Prostate gland (tissue), 2 donors: ENCODE measurements at regions not wholly inside any gene's neighbourhood (a gene's known extent, or its start where the extent isn't known, plus 50 kb on each side); places are given as distances from the start of the nearest gene placed in this dataset.

Experiments
- DNase-seq: peaks from one replicate; pipeline ENCODE4 v3.0.0-alpha.2; 2019; ENCODE audit warnings: low spot score
- H3K27ac ChIP-seq, 2 donors: fragments of 200-600 bp; sonication (generic); 2 replicates each; pipeline ENCODE4 v1.5.1; 2017 to 2019
- H3K27me3 ChIP-seq: fragments of 200-600 bp; sonication (generic); replicated peaks from 2 replicates; pipeline ENCODE4 v1.5.1; 2019; ENCODE audit not compliant: insufficient read depth
- H3K36me3 ChIP-seq, 2 donors: fragments of 200-600 bp; sonication (generic); 1 replicate in 1 of 2; 2 replicates in 1 of 2; pipeline versions ENCODE4 v1.5.1 to v1.8.1; 2017 to 2019
- H3K4me1 ChIP-seq: fragments of 200-600 bp; sonication (generic); replicated peaks from 2 replicates; pipeline ENCODE4 v1.5.1; 2019
- H3K4me3 ChIP-seq, 2 donors: fragments of 200-600 bp; sonication (generic); 2 replicates each; pipeline ENCODE4 v1.5.1; 2017 to 2019
- H3K9me3 ChIP-seq: fragments of 200-600 bp; sonication (generic); 2 replicates; pipeline ENCODE4 v1.5.1; 2017
- CTCF ChIP-seq, 4 experiments: fragments of 200-600 bp in 2 of 4; fragments of 450-650 bp in 2 of 4; sonication (generic) in 2 of 4; IDR thresholded peaks; 1 replicate in 3 of 4; 2 replicates in 1 of 4; pipeline ENCODE4 v1.5.1; 2016 to 2019; ENCODE audit warnings: antibody characterized with exemption in 4 of 4, mild to moderate bottlenecking in 2 of 4, moderate library complexity in 2 of 4
- POLR2A ChIP-seq: fragments of 450-650 bp; IDR thresholded peaks from one replicate; pipeline ENCODE4 v1.6.1; 2016; ENCODE audit warnings: antibody characterized with exemption, mild to moderate bottlenecking
- POLR2AphosphoS5 ChIP-seq: sonication (generic); formaldehyde crosslinking; IDR thresholded peaks from one replicate; pipeline ENCODE4 v1.6.1; 2017; ENCODE audit warnings: antibody characterized with exemption
- WGBS: methylation state at CpG from one replicate; pipeline ENCODE4 v1.1.5; 2018; 5-methylcytosine and 5-hydroxymethylcytosine counted together
- intact Hi-C: fragments of 100-400 bp; cut with DNase I; formaldehyde crosslinking; loops from one replicate; pipeline ENCODE4 v1.14.2; 2022

- DNase-seq: no peak
- 89% methylated on average over 2 of the region's 2 CpGs for WGBS
- intact Hi-C loops: no loop called here
- TF ChIP-seq POLR2A: no peak
- TF ChIP-seq CTCF (IDR thresholded peaks at IDR 0.05): no peak
- Histone ChIP-seq H3K27ac (no peak overlapping the region), H3K9me3 (no peaks in the 10 kb centered on the region), H3K27me3 (no peaks in the 10 kb centered on the region), H3K4me1 (no peaks in the 10 kb centered on the region), H3K36me3 (no peaks in the 10 kb centered on the region), H3K4me3 (no peak overlapping the region)
Measured at GRCh38 chr15:85312929-85313331, 67.5 kb upstream of the AKAP13 start.

- no peak for DNase-seq
- intact Hi-C loops: no loop called here
- Histone ChIP-seq H3K4me3 (no peak overlapping the region), H3K27ac (no peak overlapping the region), H3K4me1 (no peaks in the 10 kb centered on the region), H3K9me3 (no peaks in the 10 kb centered on the region), H3K36me3 (no peaks in the 10 kb centered on the region), H3K27me3 (no peaks in the 10 kb centered on the region)
- 93% methylated on average over 1 of the region's 1 CpG for WGBS
- TF ChIP-seq POLR2A (no peak), POLR2AphosphoS5 (no peak), CTCF (IDR thresholded peaks at IDR 0.05) (no peak)
Measured at GRCh38 chr15:85313339-85313738, 67.1 kb upstream of the AKAP13 start.

DNA sequence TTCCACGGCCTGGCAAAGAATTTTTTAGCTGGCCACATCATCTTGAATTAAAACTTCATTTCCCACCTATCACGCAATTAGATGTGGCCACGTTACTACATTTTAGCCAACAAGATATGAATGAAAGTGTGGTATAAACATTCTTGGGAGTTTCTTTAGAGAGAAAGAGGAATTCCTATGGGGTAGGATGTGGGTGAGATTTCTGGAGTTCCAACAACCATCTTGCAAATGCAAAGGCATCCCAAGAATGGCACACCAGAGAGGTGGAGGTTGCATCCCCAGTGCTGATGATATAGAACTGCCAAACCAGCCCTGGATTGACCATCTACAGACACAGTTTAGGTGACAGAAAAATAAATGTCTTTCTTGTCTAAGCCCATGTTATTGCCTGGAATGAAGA lies 66.3 kb upstream of the AKAP13 start:
- no peak overlapping the region for H3K4me3 ChIP-seq
- TF ChIP-seq POLR2A (no peak), CTCF (IDR thresholded peaks at IDR 0.05) (no peak), POLR2AphosphoS5 (no peak)
- intact Hi-C loops: no loop called here
- H3K36me3 ChIP-seq: no peaks in the 10 kb centered on the region
- 96% methylated on average over 3 of the region's 3 CpGs for WGBS
- H3K9me3 ChIP-seq: no peaks in the 10 kb centered on the region
- H3K27me3 ChIP-seq: no peaks in the 10 kb centered on the region
- H3K4me1 ChIP-seq: no peaks in the 10 kb centered on the region
- H3K27ac ChIP-seq: no peak overlapping the region
- no peak for DNase-seq

GRCh38 chr15:85314633-85315032 lies 65.8 kb upstream of the AKAP13 start:
- no peak overlapping the region for H3K4me3 ChIP-seq
- H3K27ac ChIP-seq: no peak overlapping the region
- 86% methylated on average over 4 of the region's 4 CpGs for WGBS
- intact Hi-C loops: no loop called here
- no peaks in the 10 kb centered on the region for H3K4me1 ChIP-seq
- TF ChIP-seq CTCF (IDR thresholded peaks at IDR 0.05): no peak
- TF ChIP-seq POLR2AphosphoS5: no peak
- TF ChIP-seq POLR2A: no peak
- DNase-seq: no peak
- no peaks in the 10 kb centered on the region for H3K27me3 ChIP-seq
- no peaks in the 10 kb centered on the region for H3K9me3 ChIP-seq
- no peaks in the 10 kb centered on the region for H3K36me3 ChIP-seq

DNA sequence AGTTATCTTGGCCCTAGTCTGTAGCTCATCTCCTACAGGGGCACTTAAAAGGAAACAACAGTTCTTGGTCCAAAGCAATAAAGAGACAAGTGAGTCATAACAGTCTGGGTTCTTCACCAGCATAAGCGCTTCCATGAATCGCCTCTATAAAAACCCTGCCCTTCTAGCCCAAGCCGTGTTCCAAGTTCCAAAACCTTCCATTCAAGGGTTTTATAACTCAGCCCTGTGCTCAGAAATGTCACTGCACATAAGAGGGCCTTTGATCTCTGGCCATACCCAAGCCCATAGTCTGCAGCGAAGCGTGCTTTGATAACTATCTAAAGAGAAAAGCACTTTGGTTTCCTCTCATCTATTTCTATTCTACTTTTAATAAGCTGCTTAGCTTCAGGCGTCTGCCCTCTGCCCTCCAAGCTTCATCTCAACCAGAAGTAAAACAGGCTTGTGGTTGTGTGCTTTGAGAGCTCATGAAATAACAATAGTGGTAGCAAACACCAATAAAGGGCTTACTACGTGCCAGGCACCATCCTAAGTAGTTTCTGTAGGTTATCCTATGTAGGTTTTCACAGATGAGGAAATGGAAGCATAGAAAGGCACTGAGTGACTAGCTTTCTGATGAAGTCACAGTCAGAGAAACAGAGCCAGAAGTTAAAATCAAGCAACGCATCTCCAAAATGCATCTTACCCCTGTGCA lies 64.0 kb upstream of the AKAP13 start:
- H3K9me3 ChIP-seq: no peaks in the 10 kb centered on the region
- 15% methylated on average over 8 of the region's 8 CpGs for WGBS
- TF ChIP-seq CTCF (IDR thresholded peaks at IDR 0.05) (peak in 1 of 4 experiments; percentile 6), POLR2A (no peak), POLR2AphosphoS5 (peak; percentile 42)
- intact Hi-C loops: no loop called here
- no peaks in the 10 kb centered on the region for H3K4me1 ChIP-seq
- no peaks in the 10 kb centered on the region for H3K36me3 ChIP-seq
- H3K4me3 ChIP-seq: no peak overlapping the region
- no peak for DNase-seq
- H3K27me3 ChIP-seq: no peaks in the 10 kb centered on the region
- H3K27ac ChIP-seq: no peak overlapping the region
